Fibroblast of skin of right biceps (primary cell): ENCODE measurements at regions not wholly inside any gene's neighbourhood (a gene's known extent, or its start where the extent isn't known, plus 50 kb on each side); places are given as distances from the start of the nearest gene placed in this dataset.

Experiments
- DNase-seq: peaks from one replicate; pipeline ENCODE4 v3.0.0-alpha.2; 2013

- no peak for DNase-seq
These were observed 57.5 kb downstream of the OSR1 start for GRCh38 chr2:19300961-19301360.

- no peak for DNase-seq
These were observed 58.9 kb downstream of the OSR1 start for GRCh38 chr2:19299522-19299921.

GRCh38 chr2:19299032-19299431, 59.4 kb downstream of the OSR1 start:
- no peak for DNase-seq

- DNase-seq: no peak
These were observed 60.7 kb downstream of the OSR1 start for GRCh38 chr2:19297716-19298115.

GRCh38 chr2:19295998-19296502, 62.4 kb downstream of the OSR1 start:
- no peak for DNase-seq

GRCh38 chr2:19292007-19292406, 66.4 kb downstream of the OSR1 start:
- DNase-seq: no peak

- DNase-seq: no peak
These were observed 70.1 kb downstream of the OSR1 start for GRCh38 chr2:19288291-19288690.

GRCh38 chr2:19287324-19287723, 71.1 kb downstream of the OSR1 start:
- no peak for DNase-seq

- no peak for DNase-seq
These were observed 76.1 kb downstream of the OSR1 start for GRCh38 chr2:19282305-19282704.

- no peak for DNase-seq
These were observed 84.0 kb downstream of the OSR1 start for GRCh38 chr2:19274439-19274838.

GRCh38 chr2:19272941-19273470, 85.4 kb downstream of the OSR1 start:
- no peak for DNase-seq

GRCh38 chr2:19272039-19272438, 86.4 kb downstream of the OSR1 start:
- DNase-seq: no peak

- no peak for DNase-seq
These were observed 93.6 kb downstream of the OSR1 start for GRCh38 chr2:19264852-19265251.

GRCh38 chr2:19262150-19262549, 96.3 kb downstream of the OSR1 start:
- DNase-seq: no peak

GRCh38 chr2:19261061-19261460, 97.4 kb downstream of the OSR1 start:
- no peak for DNase-seq

- peak; percentile 83 for DNase-seq
These were observed 102.3 kb downstream of the OSR1 start for GRCh38 chr2:19256121-19256601.

- DNase-seq: no peak
These were observed 102.9 kb downstream of the OSR1 start for GRCh38 chr2:19255481-19255880.

- no peak for DNase-seq
These were observed 106.9 kb downstream of the OSR1 start for GRCh38 chr2:19251554-19251953.

- DNase-seq: no peak
These were observed 107.5 kb downstream of the OSR1 start for GRCh38 chr2:19250906-19251305.

GRCh38 chr2:19247186-19247585, 111.2 kb downstream of the OSR1 start:
- no peak for DNase-seq

- no peak for DNase-seq
These were observed 111.9 kb downstream of the OSR1 start for GRCh38 chr2:19246496-19246895.

GRCh38 chr2:19244460-19245363, 113.7 kb downstream of the OSR1 start:
- DNase-seq: peak; percentile 10

GRCh38 chr2:19238440-19239060, 119.9 kb downstream of the OSR1 start:
- DNase-seq: peak; percentile 31

- DNase-seq: peak; percentile 61
These were observed 123.1 kb downstream of the OSR1 start for GRCh38 chr2:19235308-19235707.
